ENCODE measurements at regions not wholly inside any gene's neighbourhood (a gene's known extent, or its start where the extent isn't known, plus 50 kb on each side); places are given as distances from the start of the nearest gene placed in this dataset.
"Not testable (repeated sequence)": the region's sequence is repeated elsewhere in the genome, so short reads cannot be mapped to it uniquely, and the experiment has no call there.

GRCh38 chr7:145729691-145730090, 386.9 kb upstream of the CNTNAP2 start:
- WGBS (ENCODE audit: insufficient coverage, low coverage, low lambda C conversion rate, missing lambda C conversion rate), result 17% methylated on average over 4 of the region's 4 CpGs
- Histone ChIP-seq H3K27ac (no peak overlapping the region), H3K4me1 (no peaks in the 10 kb centered on the region), H3K36me3 (no peaks in the 10 kb centered on the region), H3K27me3 (no peaks in the 10 kb centered on the region), H3K9me3 (no peaks in the 10 kb centered on the region), H3K4me3 (no peak overlapping the region)
- ATAC-seq (no peak), DNase-seq (no peak)
- TF ChIP-seq POLR2A (IDR thresholded peaks at IDR 0.05) (no peak), CTCF (IDR thresholded peaks at IDR 0.05) (no peak)
- intact Hi-C loops (cut with DNase I), result no loop called here

DNA sequence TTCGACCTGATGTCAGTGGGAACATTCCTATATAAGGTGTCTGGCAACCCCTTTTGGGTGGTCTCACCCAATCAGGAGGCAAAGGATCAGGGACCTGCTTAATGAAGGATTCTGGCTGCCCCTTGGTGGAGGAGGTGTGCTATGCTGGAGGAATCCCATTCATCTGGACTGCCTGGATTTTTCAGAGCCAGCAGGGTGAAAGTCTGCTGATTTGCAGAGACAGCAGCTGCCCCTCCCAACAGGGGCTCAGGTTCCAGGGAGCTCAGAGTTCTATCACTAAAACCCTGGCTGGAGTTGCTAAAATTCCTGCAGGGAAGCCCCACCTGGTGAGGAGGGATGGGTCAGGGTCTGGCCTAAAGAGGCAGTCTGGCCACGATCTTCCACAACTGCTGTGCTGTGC, 398.5 kb upstream of the CNTNAP2 start:
- Histone ChIP-seq H3K27me3 (no peaks in the 10 kb centered on the region), H3K4me3 (no peak overlapping the region), H3K9me3 (no peaks in the 10 kb centered on the region), H3K4me1 (no peaks in the 10 kb centered on the region), H3K27ac (no peak overlapping the region), H3K36me3 (no peaks in the 10 kb centered on the region)
- intact Hi-C loops (cut with DNase I), result no loop called here
- no peak for TF ChIP-seq CTCF (IDR thresholded peaks at IDR 0.05)
- no peak for TF ChIP-seq POLR2A (IDR thresholded peaks at IDR 0.05)
- DNase-seq (no peak), ATAC-seq (no peak)
- 10% methylated on average over 2 of the region's 2 CpGs for WGBS (ENCODE audit: insufficient coverage, low coverage, low lambda C conversion rate, missing lambda C conversion rate)

GRCh38 chr7:145700488-145700887, 416.1 kb upstream of the CNTNAP2 start:
- ATAC-seq, result no peak
- H3K27ac ChIP-seq, result no peak overlapping the region
- no peaks in the 10 kb centered on the region for H3K4me1 ChIP-seq
- no peak overlapping the region for H3K4me3 ChIP-seq
- H3K9me3 ChIP-seq, result no peaks in the 10 kb centered on the region
- intact Hi-C loops (cut with DNase I), result no loop called here
- H3K36me3 ChIP-seq, result no peaks in the 10 kb centered on the region
- DNase-seq, result no peak
- WGBS (ENCODE audit: insufficient coverage, low coverage, low lambda C conversion rate, missing lambda C conversion rate), result 42% methylated on average over 3 of the region's 3 CpGs
- no peaks in the 10 kb centered on the region for H3K27me3 ChIP-seq
- TF ChIP-seq POLR2A (IDR thresholded peaks at IDR 0.05) (no peak), CTCF (IDR thresholded peaks at IDR 0.05) (no peak)

- no peaks in the 10 kb centered on the region for H3K27me3 ChIP-seq
Observed at GRCh38 chr7:145698526-145699262, 417.9 kb upstream of the CNTNAP2 start.

GRCh38 chr7:145697412-145698107, 419.0 kb upstream of the CNTNAP2 start:
- ATAC-seq; H3K4me3 ChIP-seq; intact Hi-C loops (cut with DNase I); H3K27me3 ChIP-seq; H3K4me1 ChIP-seq; H3K9me3 ChIP-seq; H3K36me3 ChIP-seq; H3K27ac ChIP-seq: not testable (repeated sequence)
- DNase-seq, result peak in 1 of 3 donors; percentile 13
- 75% methylated on average over 6 of the region's 49 CpGs for WGBS (ENCODE audit: insufficient coverage, low coverage, low lambda C conversion rate, missing lambda C conversion rate)

More at GRCh38 chr7:145698526-145699262, 417.9 kb upstream of the CNTNAP2 start:
- ATAC-seq (no peak), DNase-seq (no peak)
- no peaks in the 10 kb centered on the region for H3K36me3 ChIP-seq
- H3K4me1 ChIP-seq, result no peaks in the 10 kb centered on the region
- no peak overlapping the region for H3K4me3 ChIP-seq
- intact Hi-C loops (cut with DNase I), result no loop called here
- no peak for TF ChIP-seq CTCF (IDR thresholded peaks at IDR 0.05)
- TF ChIP-seq POLR2A (IDR thresholded peaks at IDR 0.05), result no peak
- 60% methylated on average over 5 of the region's 6 CpGs for WGBS (ENCODE audit: insufficient coverage, low coverage, low lambda C conversion rate, missing lambda C conversion rate)
- no peak overlapping the region for H3K27ac ChIP-seq
- no peaks in the 10 kb centered on the region for H3K9me3 ChIP-seq

Measured in right lobe of liver (tissue), 6 donors.